Activated CD4-positive, alpha-beta T cell treated with anti-CD3 and anti-CD28 coated beads for 36 hours (primary cell): ENCODE measurements at regions not wholly inside any gene's neighbourhood (a gene's known extent, or its start where the extent isn't known, plus 50 kb on each side); places are given as distances from the start of the nearest gene placed in this dataset.

Experiments used
- ATAC-seq: fragments of 200-7000 bp; cut with Tn5 transposase; one replicate; pipeline ENCODE4 v1.10.0; 2021; ENCODE audit warnings: mild to moderate bottlenecking, moderate library complexity
- CTCF ChIA-PET: fragments of 350-600 bp; sonication (Branson Sonifier 250); formaldehyde crosslinking; loops from one replicate; lab custom pipeline; 2021; ENCODE audit warnings: antibody characterized with exemption; lab: Charles Lee
- POLR2A ChIA-PET: fragments of 350-600 bp; sonication (Branson Sonifier 250); formaldehyde crosslinking; loops from one replicate; lab custom pipeline; 2021; ENCODE audit warnings: antibody characterized with exemption, inconsistent platforms; lab: Charles Lee
- DNase-seq: peaks from one replicate; pipeline ENCODE4 v3.0.0-alpha.2; 2020
- H3K27ac Mint-ChIP-seq: one replicate; pipeline ENCODE4 v1.8.0; 2021; ENCODE audit warnings: mixed read lengths
- H3K27me3 Mint-ChIP-seq: one replicate; pipeline ENCODE4 v1.8.0; 2021; ENCODE audit warnings: mixed read lengths
- H3K36me3 Mint-ChIP-seq: one replicate; pipeline ENCODE4 v1.8.0; 2021; ENCODE audit warnings: low read depth, mixed read lengths
- H3K4me1 Mint-ChIP-seq: one replicate; pipeline ENCODE4 v1.8.0; 2021; ENCODE audit warnings: mixed read lengths
- H3K4me3 Mint-ChIP-seq: one replicate; pipeline ENCODE4 v1.8.0; 2021; ENCODE audit warnings: mild to moderate bottlenecking, moderate library complexity, mixed read lengths
- H3K9me3 Mint-ChIP-seq: one replicate; pipeline ENCODE4 v1.8.0; 2021; ENCODE audit warnings: low read depth, mixed read lengths
- intact Hi-C, 2 experiments: fragments of 100-400 bp; cut with DNase I in 1 of 2; cut with micrococcal nuclease in 1 of 2; formaldehyde crosslinking; loops; one replicate each; pipeline versions ENCODE4 v1.14.2 to v1.15.1; 2022 to 2024; cut with DNase I, micrococcal nuclease

GRCh38 chr4:92066485-92066884, 237.3 kb upstream of the GRID2 start:
- ChIA-PET POLR2A (no interaction called here), CTCF (no interaction called here)
- H3K4me1 Mint-ChIP-seq = no peaks in the 10 kb centered on the region
- no peaks in the 10 kb centered on the region for H3K27me3 Mint-ChIP-seq
- ATAC-seq = no peak
- peaks cover 14% of the 10 kb centered on the region for H3K9me3 Mint-ChIP-seq
- H3K4me3 Mint-ChIP-seq = no peak overlapping the region
- H3K36me3 Mint-ChIP-seq = no peaks in the 10 kb centered on the region
- no peak for DNase-seq
- intact Hi-C loops = no loop called here
- no peak overlapping the region for H3K27ac Mint-ChIP-seq

DNA sequence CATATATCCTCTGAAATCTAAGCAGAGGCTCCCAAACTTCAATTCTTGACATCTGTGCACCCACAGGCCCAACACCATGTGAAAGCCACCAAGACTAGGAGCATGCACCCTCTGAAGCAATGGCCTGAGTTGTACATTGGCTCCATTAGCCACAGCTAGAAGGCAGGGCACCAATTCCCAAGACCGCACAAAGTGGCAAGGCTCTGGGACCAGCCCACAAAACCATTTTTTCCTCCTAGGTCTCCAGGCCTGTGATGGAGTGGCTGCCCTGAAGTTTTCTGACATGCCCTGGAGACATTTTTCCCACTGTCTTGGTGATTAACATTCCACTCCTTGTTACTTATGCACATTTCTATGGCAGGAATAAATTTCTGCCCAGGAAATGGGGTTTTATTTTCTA, 232.2 kb upstream of the GRID2 start:
- no peaks in the 10 kb centered on the region for H3K27me3 Mint-ChIP-seq
- intact Hi-C loops = no loop called here
- CTCF ChIA-PET = no interaction called here

GRCh38 chr4:92074839-92075238, 228.9 kb upstream of the GRID2 start:
- H3K4me1 Mint-ChIP-seq = no peaks in the 10 kb centered on the region
- DNase-seq = no peak
- CTCF ChIA-PET = no interaction called here
- intact Hi-C loops = no loop called here
- peaks cover 16% of the 10 kb centered on the region for H3K9me3 Mint-ChIP-seq
- POLR2A ChIA-PET = no interaction called here
- no peaks in the 10 kb centered on the region for H3K27me3 Mint-ChIP-seq
- no peak overlapping the region for H3K27ac Mint-ChIP-seq
- H3K4me3 Mint-ChIP-seq = no peak overlapping the region
- no peaks in the 10 kb centered on the region for H3K36me3 Mint-ChIP-seq
- no peak for ATAC-seq

More for the DNA sequence above, 232.2 kb upstream of the GRID2 start:
- H3K4me1 Mint-ChIP-seq = no peaks in the 10 kb centered on the region
- H3K36me3 Mint-ChIP-seq = no peaks in the 10 kb centered on the region
- H3K27ac Mint-ChIP-seq = no peak overlapping the region
- ATAC-seq (no peak), DNase-seq (no peak)
- no peak overlapping the region for H3K4me3 Mint-ChIP-seq
- H3K9me3 Mint-ChIP-seq = peaks cover 24% of the 10 kb centered on the region
- POLR2A ChIA-PET = no interaction called here

DNA sequence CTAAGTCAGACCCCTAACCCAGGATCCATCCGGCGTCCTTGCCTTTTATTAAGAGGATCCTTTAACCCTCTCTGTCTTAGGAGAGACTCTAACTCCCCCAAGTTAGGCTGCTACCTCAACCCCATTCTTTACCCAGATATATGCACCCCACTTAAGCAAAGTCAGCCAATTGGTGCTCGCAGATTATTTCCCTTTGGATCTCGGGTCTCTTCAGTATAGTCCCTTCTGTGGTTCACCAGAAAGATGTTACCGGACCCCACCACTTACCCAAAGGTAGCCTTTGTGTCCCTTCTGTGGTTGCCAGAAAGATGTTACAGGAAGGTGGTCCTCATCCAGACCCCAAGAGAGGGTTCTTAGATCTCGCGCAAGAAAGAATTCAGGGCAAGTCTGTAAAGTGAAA, 212.9 kb upstream of the GRID2 start:
- ChIA-PET POLR2A (no interaction called here), CTCF (no interaction called here)
- H3K4me3 Mint-ChIP-seq = no peak overlapping the region
- H3K9me3 Mint-ChIP-seq = peaks cover 18% of the 10 kb centered on the region
- ATAC-seq (no peak), DNase-seq (no peak)
- H3K27me3 Mint-ChIP-seq = no peaks in the 10 kb centered on the region
- no peaks in the 10 kb centered on the region for H3K4me1 Mint-ChIP-seq
- no peaks in the 10 kb centered on the region for H3K36me3 Mint-ChIP-seq
- H3K27ac Mint-ChIP-seq = no peak overlapping the region
- intact Hi-C loops = no loop called here

DNA sequence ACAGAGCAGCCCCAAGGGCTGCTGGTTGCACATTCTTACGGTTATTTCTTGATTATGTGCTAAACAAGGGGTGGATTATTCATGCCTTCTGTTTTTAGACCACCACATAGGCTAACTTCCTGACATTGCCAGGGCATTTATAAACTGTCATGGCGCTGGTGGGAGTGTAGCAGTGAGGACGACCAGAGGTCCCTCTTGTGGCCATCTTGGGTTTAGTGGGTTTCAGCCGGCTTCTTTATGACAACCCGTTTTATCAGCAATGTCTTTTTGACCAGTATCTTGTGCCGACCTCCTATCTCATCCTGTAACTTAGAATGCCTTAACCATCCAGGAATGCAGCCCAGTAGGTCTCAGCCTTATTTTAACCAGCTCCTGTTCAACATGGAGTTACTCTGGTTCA, 212.4 kb upstream of the GRID2 start:
- Mint-ChIP-seq H3K4me1 (no peaks in the 10 kb centered on the region), H3K9me3 (peaks cover 18% of the 10 kb centered on the region), H3K4me3 (no peak overlapping the region), H3K27ac (no peak overlapping the region), H3K36me3 (no peaks in the 10 kb centered on the region), H3K27me3 (no peaks in the 10 kb centered on the region)
- intact Hi-C loops = no loop called here
- POLR2A ChIA-PET = no interaction called here
- ATAC-seq (no peak), DNase-seq (no peak)
- CTCF ChIA-PET = no interaction called here

GRCh38 chr4:92099861-92100260, 203.9 kb upstream of the GRID2 start:
- ATAC-seq (no peak), DNase-seq (no peak)
- Mint-ChIP-seq H3K27ac (no peak overlapping the region), H3K4me1 (no peaks in the 10 kb centered on the region), H3K9me3 (no peaks in the 10 kb centered on the region), H3K4me3 (no peak overlapping the region), H3K36me3 (no peaks in the 10 kb centered on the region), H3K27me3 (no peaks in the 10 kb centered on the region)
- ChIA-PET CTCF (no interaction called here), POLR2A (no interaction called here)
- intact Hi-C loops = no loop called here

GRCh38 chr4:92100975-92101374, 202.8 kb upstream of the GRID2 start:
- CTCF ChIA-PET = no interaction called here
- no peak for DNase-seq
- no peaks in the 10 kb centered on the region for H3K27me3 Mint-ChIP-seq
- intact Hi-C loops = no loop called here
- H3K27ac Mint-ChIP-seq = no peak overlapping the region
- H3K4me1 Mint-ChIP-seq = no peaks in the 10 kb centered on the region
- no peaks in the 10 kb centered on the region for H3K9me3 Mint-ChIP-seq
- no peaks in the 10 kb centered on the region for H3K36me3 Mint-ChIP-seq
- POLR2A ChIA-PET = no interaction called here
- no peak for ATAC-seq
- no peak overlapping the region for H3K4me3 Mint-ChIP-seq

DNA sequence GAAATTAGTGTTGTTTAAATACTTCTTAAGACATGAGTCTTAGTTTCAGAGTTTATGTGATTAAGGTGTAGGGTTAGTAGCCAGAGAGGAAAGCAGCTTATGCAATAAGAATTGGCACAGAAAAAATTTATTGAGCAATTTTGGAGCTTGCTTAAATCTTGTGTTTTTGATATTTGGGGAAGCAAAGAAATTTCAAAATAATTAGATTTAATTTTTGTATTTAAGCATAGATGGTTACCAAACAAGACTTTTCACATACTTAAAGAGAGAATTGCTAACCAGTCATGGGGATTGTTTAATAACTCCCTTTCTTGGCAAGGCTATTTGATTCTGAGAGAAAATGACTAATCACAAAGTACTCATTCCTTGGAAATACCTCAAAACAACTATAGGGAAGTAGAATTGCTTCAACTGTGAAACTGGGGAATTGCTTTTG, 202.0 kb upstream of the GRID2 start:
- DNase-seq (no peak), ATAC-seq (no peak)
- Mint-ChIP-seq H3K27ac (no peak overlapping the region), H3K27me3 (no peaks in the 10 kb centered on the region), H3K4me3 (no peak overlapping the region), H3K4me1 (no peaks in the 10 kb centered on the region), H3K36me3 (no peaks in the 10 kb centered on the region), H3K9me3 (no peaks in the 10 kb centered on the region)
- ChIA-PET POLR2A (no interaction called here), CTCF (no interaction called here)
- intact Hi-C loops = no loop called here

DNA sequence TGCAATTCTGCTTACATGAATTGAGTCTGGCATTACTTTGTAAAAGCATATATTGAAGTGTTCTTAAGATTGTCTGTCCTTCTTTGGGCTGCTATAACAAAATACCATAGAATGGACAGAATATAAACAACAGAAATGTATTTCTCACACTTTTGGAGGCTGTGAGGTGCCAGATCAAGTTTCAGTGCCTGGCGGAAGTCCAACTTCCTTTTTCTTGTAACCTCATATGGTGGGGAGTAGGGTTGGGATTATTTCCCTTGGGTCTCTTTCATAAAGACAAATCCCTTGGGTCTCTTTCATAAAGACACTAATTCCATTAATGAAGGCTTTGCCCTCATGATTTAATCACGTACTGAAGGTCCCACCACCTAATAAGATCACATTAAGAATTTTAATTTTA, 199.3 kb upstream of the GRID2 start:
- Mint-ChIP-seq H3K4me1 (no peaks in the 10 kb centered on the region), H3K4me3 (no peak overlapping the region), H3K36me3 (no peaks in the 10 kb centered on the region), H3K27me3 (no peaks in the 10 kb centered on the region), H3K27ac (no peak overlapping the region), H3K9me3 (no peaks in the 10 kb centered on the region)
- intact Hi-C loops = no loop called here
- DNase-seq (no peak), ATAC-seq (no peak)
- ChIA-PET POLR2A (no interaction called here), CTCF (no interaction called here)

GRCh38 chr4:92106816-92107215, 196.9 kb upstream of the GRID2 start:
- no peaks in the 10 kb centered on the region for H3K4me1 Mint-ChIP-seq
- H3K27ac Mint-ChIP-seq = no peak overlapping the region
- H3K4me3 Mint-ChIP-seq = no peak overlapping the region
- POLR2A ChIA-PET = no interaction called here
- H3K27me3 Mint-ChIP-seq = no peaks in the 10 kb centered on the region
- H3K9me3 Mint-ChIP-seq = no peaks in the 10 kb centered on the region
- no peaks in the 10 kb centered on the region for H3K36me3 Mint-ChIP-seq
- DNase-seq (no peak), ATAC-seq (no peak)
- CTCF ChIA-PET = no interaction called here
- intact Hi-C loops = no loop called here

DNA sequence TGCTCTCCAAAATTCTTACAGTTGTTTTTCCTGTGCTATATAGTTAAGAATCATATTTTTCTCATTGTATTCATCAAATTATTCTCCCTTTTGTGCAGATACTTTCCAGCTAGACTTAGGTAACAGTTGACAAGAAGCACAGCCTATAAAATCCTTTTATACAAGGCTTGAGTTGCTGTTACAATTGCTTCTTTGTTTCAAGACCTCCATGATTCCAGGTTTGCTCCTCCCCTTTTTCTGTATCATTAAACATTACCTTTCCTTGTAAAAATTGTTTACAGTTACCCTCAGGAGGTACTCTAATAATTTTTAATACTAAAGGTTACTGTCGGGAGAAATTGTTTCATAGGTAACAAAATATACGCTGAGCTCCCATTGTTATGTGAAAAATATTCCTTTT, 192.3 kb upstream of the GRID2 start:
- no peak for DNase-seq

DNA sequence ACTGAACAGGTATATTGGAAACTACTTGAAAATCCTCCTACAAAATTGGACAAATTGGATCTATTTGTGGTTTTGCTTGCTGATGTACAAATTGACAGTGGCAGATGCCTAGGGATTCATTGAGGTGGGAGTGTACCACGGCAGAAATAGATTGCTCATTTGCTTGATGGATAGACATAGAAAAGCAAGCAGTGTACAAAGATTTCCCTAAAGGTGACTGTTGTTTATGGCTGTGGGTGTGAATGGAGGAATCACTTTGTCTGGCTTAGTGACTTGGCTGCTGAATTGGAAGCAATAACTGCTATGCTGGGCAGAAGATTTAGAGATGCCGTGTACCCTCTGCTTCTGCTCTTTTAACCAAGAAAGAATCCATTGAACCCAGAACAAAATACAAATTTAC, 191.0 kb upstream of the GRID2 start:
- POLR2A ChIA-PET = no interaction called here
- intact Hi-C loops = no loop called here
- H3K9me3 Mint-ChIP-seq = peaks cover 4% of the 10 kb centered on the region
- H3K27me3 Mint-ChIP-seq = no peaks in the 10 kb centered on the region
- H3K27ac Mint-ChIP-seq = no peak overlapping the region
- DNase-seq (no peak), ATAC-seq (no peak)
- CTCF ChIA-PET = no interaction called here
- H3K4me1 Mint-ChIP-seq = no peaks in the 10 kb centered on the region
- H3K36me3 Mint-ChIP-seq = no peaks in the 10 kb centered on the region
- no peak overlapping the region for H3K4me3 Mint-ChIP-seq

More for the DNA sequence above, 192.3 kb upstream of the GRID2 start:
- ChIA-PET POLR2A (no interaction called here), CTCF (no interaction called here)
- Mint-ChIP-seq H3K9me3 (peaks cover 2% of the 10 kb centered on the region), H3K27me3 (no peaks in the 10 kb centered on the region), H3K4me3 (no peak overlapping the region), H3K36me3 (no peaks in the 10 kb centered on the region), H3K4me1 (no peaks in the 10 kb centered on the region), H3K27ac (no peak overlapping the region)
- no peak for ATAC-seq
- intact Hi-C loops = no loop called here
